Psoas muscle (tissue), 7 donors: ENCODE measurements at regions not wholly inside any gene's neighbourhood (a gene's known extent, or its start where the extent isn't known, plus 50 kb on each side); places are given as distances from the start of the nearest gene placed in this dataset.

ENCODE experiments used
- ATAC-seq, 4 donors: fragments of 200-7000 bp; cut with Tn5 transposase; one replicate each; pipeline ENCODE4 v1.9.1; 2020; ENCODE audit warnings: moderate library complexity in 3 of 4, mild to moderate bottlenecking in 2 of 4
- DNase-seq, 2 donors: peaks; one replicate each; pipeline ENCODE4 v3.0.0-alpha.2; 2020
- H3K27ac ChIP-seq: fragments of 200-600 bp; one replicate; pipeline ENCODE4 v1.8.0; 2022
- H3K27me3 ChIP-seq, 3 donors: fragments of 200-600 bp in 1 of 3; one replicate each; pipeline versions ENCODE4 v1.6.1 to v1.8.0; 2013 to 2022; ENCODE audit warnings: low read length in 2 of 3, mild to moderate bottlenecking in 2 of 3, moderate library complexity in 1 of 3; ENCODE audit not compliant: insufficient read depth in 3 of 3
- H3K36me3 ChIP-seq, 2 donors: fragments of 200-600 bp in 1 of 2; one replicate each; pipeline versions ENCODE4 v1.6.1 to v1.8.0; 2013 to 2022; ENCODE audit warnings: low read depth in 1 of 2, mild to moderate bottlenecking in 1 of 2, moderate library complexity in 1 of 2; ENCODE audit not compliant: insufficient read depth in 1 of 2
- H3K4me1 ChIP-seq: fragments of 200-600 bp; one replicate; pipeline ENCODE4 v1.8.0; 2022
- H3K4me3 ChIP-seq: fragments of 200-600 bp; one replicate; pipeline ENCODE4 v1.8.0; 2022; ENCODE audit warnings: mild to moderate bottlenecking
- H3K9me3 ChIP-seq: fragments of 200-600 bp; one replicate; pipeline ENCODE4 v1.8.0; 2022
- CTCF ChIP-seq: fragments of 200-600 bp; IDR thresholded peaks from one replicate; pipeline ENCODE4 v1.8.0; 2022; ENCODE audit warnings: antibody characterized with exemption
- WGBS, 3 donors: extraction: QIAGEN DNeasy Blood & Tissue Kit; methylation state at CpG; one replicate each; pipeline versions ENCODE4 v1.1.6 to v1.1.7; 2013; 5-methylcytosine and 5-hydroxymethylcytosine counted together
- intact Hi-C, 2 donors: fragments of 100-400 bp; cut with DNase I; formaldehyde crosslinking; loops; one replicate each; pipeline versions ENCODE4 v1.11.0 to v1.14.2; 2022
- donor health status: healthy with polysubstance abuse.
- donor health status: DM: no; HTN: no; CAD: no; lungs with moderate emphysema.
- donor health status: Bipolar disorder and iron deficiency.
- donor health status: healthy.
- donor health status: DM: yes; HTN: yes; CAD: no.
- donor health status: DM: no; HTN: no; CAD: no.
- donor health status: DM: yes; HTN: yes; CAD: no.

- no peaks in the 10 kb centered on the region for H3K9me3 ChIP-seq
- no peak for ATAC-seq
- H3K36me3 ChIP-seq: no peaks in the 10 kb centered on the region
- intact Hi-C loops: no loop called here
- H3K4me1 ChIP-seq: no peaks in the 10 kb centered on the region
- no peak overlapping the region for H3K27ac ChIP-seq
- no peak for DNase-seq
- TF ChIP-seq CTCF: no peak
- H3K27me3 ChIP-seq: no peaks in the 10 kb centered on the region
- no peak overlapping the region for H3K4me3 ChIP-seq
These were observed 66.1 kb upstream of the IL15 start for GRCh38 chr4:141570290-141570689.

- no peak for DNase-seq
- no peaks in the 10 kb centered on the region for H3K4me1 ChIP-seq
- no peaks in the 10 kb centered on the region for H3K9me3 ChIP-seq
- H3K36me3 ChIP-seq: no peaks in the 10 kb centered on the region
- TF ChIP-seq CTCF: no peak
- no peak overlapping the region for H3K27ac ChIP-seq
- intact Hi-C loops: no loop called here
- ATAC-seq: no peak
- H3K27me3 ChIP-seq: no peaks in the 10 kb centered on the region
- H3K4me3 ChIP-seq: no peak overlapping the region
- 86 to 89% (median 86%) methylated on average over 2 of the region's 2 CpGs for WGBS, 3 donors
These were observed 65.0 kb upstream of the IL15 start for GRCh38 chr4:141571362-141571761.

GRCh38 chr4:141571793-141572192, 64.6 kb upstream of the IL15 start:
- WGBS, 3 donors: 81 to 86% (median 82%) methylated on average over 6 of the region's 6 CpGs
- Histone ChIP-seq H3K4me3 (no peak overlapping the region), H3K9me3 (no peaks in the 10 kb centered on the region), H3K36me3 (no peaks in the 10 kb centered on the region), H3K27me3 (no peaks in the 10 kb centered on the region), H3K4me1 (no peaks in the 10 kb centered on the region), H3K27ac (no peak overlapping the region)
- intact Hi-C loops: no loop called here
- TF ChIP-seq CTCF: no peak
- DNase-seq (no peak), ATAC-seq (no peak)

GRCh38 chr4:141573678-141574077, 62.7 kb upstream of the IL15 start:
- intact Hi-C loops: no loop called here
- no peak overlapping the region for H3K4me3 ChIP-seq
- H3K4me1 ChIP-seq: no peaks in the 10 kb centered on the region
- ATAC-seq: no peak
- H3K9me3 ChIP-seq: no peaks in the 10 kb centered on the region
- no peak for DNase-seq
- H3K36me3 ChIP-seq: no peaks in the 10 kb centered on the region
- no peak for TF ChIP-seq CTCF
- H3K27ac ChIP-seq: no peak overlapping the region
- H3K27me3 ChIP-seq: no peaks in the 10 kb centered on the region

- no peak for DNase-seq
- 34 to 65% (median 37%) methylated on average over 4 of the region's 4 CpGs for WGBS, 3 donors
- no peaks in the 10 kb centered on the region for H3K9me3 ChIP-seq
- H3K4me3 ChIP-seq: no peak overlapping the region
- intact Hi-C loops: no loop called here
- no peaks in the 10 kb centered on the region for H3K27me3 ChIP-seq
- H3K36me3 ChIP-seq: no peaks in the 10 kb centered on the region
- no peak overlapping the region for H3K27ac ChIP-seq
- H3K4me1 ChIP-seq: no peaks in the 10 kb centered on the region
- no peak for ATAC-seq
- TF ChIP-seq CTCF: no peak
These were observed 60.5 kb upstream of the IL15 start for GRCh38 chr4:141575884-141576283.
